ENCODE measurements at regions not wholly inside any gene's neighbourhood (a gene's known extent, or its start where the extent isn't known, plus 50 kb on each side); places are given as distances from the start of the nearest gene placed in this dataset.

- POLR2A ChIA-PET: no interaction called here
- peak overlapping the region in 1 of 2 experiments; percentile 93; a peak in 2 of 4 replicates for H3K27ac ChIP-seq (ENCODE audit: low read depth in 2 of 2, low read length in 1 of 2)
- CTCF ChIA-PET: interaction anchor here (0.8 kb wide), 1 partner anchor 443 kb away, joined by 4 read pairs; no protein-coding TSS in a partner anchor
Observed at GRCh38 chr1:98025858-98026257, 105.0 kb upstream of the DPYD start.

GRCh38 chr1:98021126-98021525, 100.3 kb upstream of the DPYD start:
- TF ChIP-seq EP300 (IDR thresholded peaks at IDR 0.05; ENCODE audit: borderline replicate concordance in 1 of 2, low read depth in 1 of 2, low read length in 1 of 2): no peak
- TF ChIP-seq FOXM1 (IDR thresholded peaks at IDR 0.05; ENCODE audit: low read depth): no peak
- TF ChIP-seq USF1 (IDR thresholded peaks at IDR 0.05; ENCODE audit: borderline replicate concordance, low read depth): no peak
- TF ChIP-seq CTCF (IDR thresholded peaks at IDR 0.05): no peak
- TF ChIP-seq EZH2phosphoT487 (IDR thresholded peaks at IDR 0.05; ENCODE audit: borderline replicate concordance, low read depth): no peak
- H3K9me3 ChIP-seq: no peaks in the 10 kb centered on the region
- no peak overlapping the region for H3K4me2 ChIP-seq
- H3K79me2 ChIP-seq (ENCODE audit: insufficient read depth): peaks cover 58% of the 10 kb centered on the region
- H4K20me1 ChIP-seq (ENCODE audit: insufficient read depth): no peaks in the 10 kb centered on the region
- H3K4me3 ChIP-seq (ENCODE audit: low read depth in 2 of 2, low read length in 1 of 2): no peak overlapping the region
- H3K27me3 ChIP-seq (ENCODE audit: insufficient read depth): no peaks in the 10 kb centered on the region
- CTCF ChIA-PET: interaction anchor here (0.7 kb wide), 1 partner anchor 168 kb away, joined by 3 read pairs; no protein-coding TSS in a partner anchor
- no peaks in the 10 kb centered on the region for H3K4me1 ChIP-seq (ENCODE audit: control insufficient read depth in 1 of 2, insufficient read depth in 2 of 2, low read depth in 1 of 2, low read length in 1 of 2)
- peaks cover 12% of the 10 kb centered on the region for H3F3A ChIP-seq (replicated peaks; ENCODE audit: insufficient read depth)
- no peak overlapping the region for H3K9ac ChIP-seq
- H3K9me2 ChIP-seq: no peaks in the 10 kb centered on the region
- H3K27ac ChIP-seq (ENCODE audit: low read depth in 2 of 2, low read length in 1 of 2): no peak overlapping the region
- POLR2A ChIA-PET: no interaction called here
- no peak overlapping the region for H2AFZ ChIP-seq (ENCODE audit: low read depth)
- WGBS (ENCODE audit: low lambda C conversion rate): 92% methylated on average over 3 of the region's 3 CpGs
- peaks cover 8 to 32% of the 10 kb centered on the region in 2 experiments for H3K36me3 ChIP-seq (replicated peaks in 1 of 2; ENCODE audit: control insufficient read depth in 1 of 2, insufficient read depth in 2 of 2, low read length in 1 of 2)
- no peak for DNase-seq

More at GRCh38 chr1:98025858-98026257, 105.0 kb upstream of the DPYD start:
- H3K4me1 ChIP-seq (ENCODE audit: control insufficient read depth in 1 of 2, insufficient read depth in 2 of 2, low read depth in 1 of 2, low read length in 1 of 2): peaks cover 5 to 6% of the 10 kb centered on the region in 2 experiments; a peak in 2 of 4 replicates
- no peak overlapping the region for H3K9ac ChIP-seq
- 85% methylated on average over 3 of the region's 3 CpGs for WGBS (ENCODE audit: low lambda C conversion rate)
- peaks cover 33% of the 10 kb centered on the region for H3F3A ChIP-seq (replicated peaks; ENCODE audit: insufficient read depth)
- TF ChIP-seq YY1 (IDR thresholded peaks at IDR 0.05; ENCODE audit: low read depth): no peak
- TF ChIP-seq TEAD4 (IDR thresholded peaks at IDR 0.05; ENCODE audit: borderline replicate concordance, insufficient read depth): no peak
- TF ChIP-seq RFX5 (IDR thresholded peaks at IDR 0.05; ENCODE audit: low read length): no peak
- no peak for TF ChIP-seq EZH2phosphoT487 (IDR thresholded peaks at IDR 0.05; ENCODE audit: borderline replicate concordance, low read depth)
- no peak for TF ChIP-seq FOXJ3 (CRISPR knock-in tag; IDR thresholded peaks at IDR 0.05)
- no peak for TF ChIP-seq CHD2 (IDR thresholded peaks at IDR 0.05; ENCODE audit: low read length, partially characterized antibody)
- no peak for TF ChIP-seq NRF1 (IDR thresholded peaks at IDR 0.05; ENCODE audit: low read depth, low read length)
- TF ChIP-seq USF2 (IDR thresholded peaks at IDR 0.05; ENCODE audit: borderline replicate concordance, low read depth, low read length): no peak
- no peak for TF ChIP-seq MAX (IDR thresholded peaks at IDR 0.05; ENCODE audit: low read depth)
- no peak for TF ChIP-seq CTCF (IDR thresholded peaks at IDR 0.05)
- no peak for TF ChIP-seq MEF2A (IDR thresholded peaks at IDR 0.05; ENCODE audit: borderline replicate concordance, low read depth)
- TF ChIP-seq RCOR1 (IDR thresholded peaks at IDR 0.05; ENCODE audit: low read length): no peak
- no peaks in the 10 kb centered on the region for H3K9me2 ChIP-seq
- H3K4me3 ChIP-seq (ENCODE audit: low read depth in 2 of 2, low read length in 1 of 2): no peak overlapping the region
- no peak for DNase-seq
- H3K27me3 ChIP-seq (ENCODE audit: insufficient read depth): no peaks in the 10 kb centered on the region
- H3K36me3 ChIP-seq (replicated peaks in 1 of 2; ENCODE audit: control insufficient read depth in 1 of 2, insufficient read depth in 2 of 2, low read length in 1 of 2): peaks cover 8 to 16% of the 10 kb centered on the region in 2 experiments
- H3K4me2 ChIP-seq: no peak overlapping the region
- H3K79me2 ChIP-seq (ENCODE audit: insufficient read depth): peaks cover 80% of the 10 kb centered on the region
- H4K20me1 ChIP-seq (ENCODE audit: insufficient read depth): no peaks in the 10 kb centered on the region
- H3K9me3 ChIP-seq: no peaks in the 10 kb centered on the region
- no peak overlapping the region for H2AFZ ChIP-seq (ENCODE audit: low read depth)
